ELR (cell line): ENCODE measurements at regions not wholly inside any gene's neighbourhood (a gene's known extent, or its start where the extent isn't known, plus 50 kb on each side); places are given as distances from the start of the nearest gene placed in this dataset.

ENCODE experiments used
- DNase-seq: peaks from one replicate; pipeline ENCODE4 v3.0.0-alpha.2; 2015; ENCODE audit warnings: low read depth

- DNase-seq, result peak; percentile 68
Observed at GRCh38 chr3:81279481-81280379, 481.7 kb downstream of the GBE1 start.

- DNase-seq, result peak; percentile 41
Observed at GRCh38 chr3:81277853-81278252, 483.6 kb downstream of the GBE1 start.

- peak; percentile 17 for DNase-seq
Observed at GRCh38 chr3:81274671-81275070, 486.8 kb downstream of the GBE1 start.

GRCh38 chr3:81270603-81271379 is 490.7 kb downstream of the GBE1 start:
- DNase-seq, result no peak

- no peak for DNase-seq
Observed at GRCh38 chr3:81268526-81268925, 492.9 kb downstream of the GBE1 start.

GRCh38 chr3:81261996-81262395 is 499.4 kb downstream of the GBE1 start:
- no peak for DNase-seq

GRCh38 chr3:81255463-81255862 is 506.0 kb downstream of the GBE1 start:
- no peak for DNase-seq

GRCh38 chr3:81251096-81251495 is 510.3 kb downstream of the GBE1 start:
- DNase-seq, result no peak

- peak; percentile 91 for DNase-seq
Observed at GRCh38 chr3:81249540-81250029, 511.9 kb downstream of the GBE1 start.

GRCh38 chr3:81245501-81245900 is 515.9 kb downstream of the GBE1 start:
- no peak for DNase-seq

- no peak for DNase-seq
Observed at GRCh38 chr3:81245043-81245442, 516.4 kb downstream of the GBE1 start.

GRCh38 chr3:81244231-81244630 is 517.2 kb downstream of the GBE1 start:
- DNase-seq, result no peak

GRCh38 chr3:81242871-81243270 is 518.6 kb downstream of the GBE1 start:
- peak; percentile 56 for DNase-seq

- DNase-seq, result peak; percentile 14
Observed at GRCh38 chr3:81237181-81237580, 524.3 kb downstream of the GBE1 start.

GRCh38 chr3:81218023-81218422 is 543.4 kb downstream of the GBE1 start:
- DNase-seq, result peak; percentile 52

- no peak for DNase-seq
Observed at GRCh38 chr3:81217101-81217500, 544.3 kb downstream of the GBE1 start.

GRCh38 chr3:81216192-81216591 is 545.3 kb downstream of the GBE1 start:
- peak; percentile 89 for DNase-seq

- peak; percentile 65 for DNase-seq
Observed at GRCh38 chr3:81214631-81215030, 546.8 kb downstream of the GBE1 start.

GRCh38 chr3:81199587-81199986 is 561.9 kb downstream of the GBE1 start:
- DNase-seq, result no peak

- DNase-seq, result peak; percentile 52
Observed at GRCh38 chr3:81198756-81199155, 562.7 kb downstream of the GBE1 start.

- DNase-seq, result no peak
Observed at GRCh38 chr3:81198216-81198615, 563.2 kb downstream of the GBE1 start.

- DNase-seq, result peak; percentile 28
Observed at GRCh38 chr3:81197386-81197785, 564.1 kb downstream of the GBE1 start.

- peak; percentile 48 for DNase-seq
Observed at GRCh38 chr3:81195478-81195877, 566.0 kb downstream of the GBE1 start.
